Prostate gland (tissue), 2 donors: ENCODE measurements at regions not wholly inside any gene's neighbourhood (a gene's known extent, or its start where the extent isn't known, plus 50 kb on each side); places are given as distances from the start of the nearest gene placed in this dataset.

Source experiments
- DNase-seq: peaks from one replicate; pipeline ENCODE4 v3.0.0-alpha.2; 2019; ENCODE audit warnings: low spot score
- H3K27ac ChIP-seq, 2 donors: fragments of 200-600 bp; sonication (generic); 2 replicates each; pipeline ENCODE4 v1.5.1; 2017 to 2019
- H3K27me3 ChIP-seq: fragments of 200-600 bp; sonication (generic); replicated peaks from 2 replicates; pipeline ENCODE4 v1.5.1; 2019; ENCODE audit not compliant: insufficient read depth
- H3K36me3 ChIP-seq, 2 donors: fragments of 200-600 bp; sonication (generic); 1 replicate in 1 of 2; 2 replicates in 1 of 2; pipeline versions ENCODE4 v1.5.1 to v1.8.1; 2017 to 2019
- H3K4me1 ChIP-seq: fragments of 200-600 bp; sonication (generic); replicated peaks from 2 replicates; pipeline ENCODE4 v1.5.1; 2019
- H3K4me3 ChIP-seq, 2 donors: fragments of 200-600 bp; sonication (generic); 2 replicates each; pipeline ENCODE4 v1.5.1; 2017 to 2019
- H3K9me3 ChIP-seq: fragments of 200-600 bp; sonication (generic); 2 replicates; pipeline ENCODE4 v1.5.1; 2017
- POLR2A ChIP-seq: fragments of 450-650 bp; IDR thresholded peaks from one replicate; pipeline ENCODE4 v1.6.1; 2016; ENCODE audit warnings: antibody characterized with exemption, mild to moderate bottlenecking
- POLR2AphosphoS5 ChIP-seq: sonication (generic); formaldehyde crosslinking; IDR thresholded peaks from one replicate; pipeline ENCODE4 v1.6.1; 2017; ENCODE audit warnings: antibody characterized with exemption
- WGBS: methylation state at CpG from one replicate; pipeline ENCODE4 v1.1.5; 2018; 5-methylcytosine and 5-hydroxymethylcytosine counted together
- intact Hi-C: fragments of 100-400 bp; cut with DNase I; formaldehyde crosslinking; loops from one replicate; pipeline ENCODE4 v1.14.2; 2022
- TF ChIP-seq, protein P1 (sequence below), 4 experiments: fragments of 200-600 bp in 2 of 4; fragments of 450-650 bp in 2 of 4; sonication (generic) in 2 of 4; IDR thresholded peaks; 1 replicate in 3 of 4; 2 replicates in 1 of 4; pipeline ENCODE4 v1.5.1; 2016 to 2019; ENCODE audit warnings: antibody characterized with exemption in 4 of 4, mild to moderate bottlenecking in 2 of 4, moderate library complexity in 2 of 4

DNA sequence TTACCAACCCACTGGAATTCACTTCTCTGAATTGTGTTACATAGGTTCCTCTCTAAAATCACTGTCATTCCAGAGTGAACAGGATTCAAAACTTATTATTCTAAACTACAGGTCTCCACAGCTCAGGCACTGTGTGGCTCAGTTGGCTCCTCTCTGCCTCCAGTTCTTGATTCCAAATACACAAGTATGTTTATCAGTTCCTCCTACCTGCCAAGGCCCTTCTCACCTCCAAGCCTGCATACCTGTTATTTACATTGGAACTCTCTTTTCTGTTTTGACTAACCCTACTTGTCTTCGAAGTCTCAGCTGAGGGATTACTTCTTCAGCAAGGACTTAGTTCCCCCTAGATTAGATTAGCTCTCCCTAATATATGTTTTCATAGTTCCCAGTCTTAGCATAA is 397.6 kb upstream of the TMTC1 start:
- Histone ChIP-seq H3K36me3 (no peaks in the 10 kb centered on the region), H3K4me1 (no peaks in the 10 kb centered on the region), H3K27me3 (no peaks in the 10 kb centered on the region), H3K9me3 (no peaks in the 10 kb centered on the region), H3K4me3 (no peak overlapping the region), H3K27ac (no peak overlapping the region)
- 36% methylated on average over 1 of the region's 1 CpG for WGBS
- no peak for DNase-seq
- intact Hi-C loops = no loop called here
- TF ChIP-seq POLR2A (no peak), POLR2AphosphoS5 (no peak)
- TF ChIP-seq, protein P1, sequence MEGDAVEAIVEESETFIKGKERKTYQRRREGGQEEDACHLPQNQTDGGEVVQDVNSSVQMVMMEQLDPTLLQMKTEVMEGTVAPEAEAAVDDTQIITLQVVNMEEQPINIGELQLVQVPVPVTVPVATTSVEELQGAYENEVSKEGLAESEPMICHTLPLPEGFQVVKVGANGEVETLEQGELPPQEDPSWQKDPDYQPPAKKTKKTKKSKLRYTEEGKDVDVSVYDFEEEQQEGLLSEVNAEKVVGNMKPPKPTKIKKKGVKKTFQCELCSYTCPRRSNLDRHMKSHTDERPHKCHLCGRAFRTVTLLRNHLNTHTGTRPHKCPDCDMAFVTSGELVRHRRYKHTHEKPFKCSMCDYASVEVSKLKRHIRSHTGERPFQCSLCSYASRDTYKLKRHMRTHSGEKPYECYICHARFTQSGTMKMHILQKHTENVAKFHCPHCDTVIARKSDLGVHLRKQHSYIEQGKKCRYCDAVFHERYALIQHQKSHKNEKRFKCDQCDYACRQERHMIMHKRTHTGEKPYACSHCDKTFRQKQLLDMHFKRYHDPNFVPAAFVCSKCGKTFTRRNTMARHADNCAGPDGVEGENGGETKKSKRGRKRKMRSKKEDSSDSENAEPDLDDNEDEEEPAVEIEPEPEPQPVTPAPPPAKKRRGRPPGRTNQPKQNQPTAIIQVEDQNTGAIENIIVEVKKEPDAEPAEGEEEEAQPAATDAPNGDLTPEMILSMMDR (IDR thresholded peaks at IDR 0.05) = no peak

DNA sequence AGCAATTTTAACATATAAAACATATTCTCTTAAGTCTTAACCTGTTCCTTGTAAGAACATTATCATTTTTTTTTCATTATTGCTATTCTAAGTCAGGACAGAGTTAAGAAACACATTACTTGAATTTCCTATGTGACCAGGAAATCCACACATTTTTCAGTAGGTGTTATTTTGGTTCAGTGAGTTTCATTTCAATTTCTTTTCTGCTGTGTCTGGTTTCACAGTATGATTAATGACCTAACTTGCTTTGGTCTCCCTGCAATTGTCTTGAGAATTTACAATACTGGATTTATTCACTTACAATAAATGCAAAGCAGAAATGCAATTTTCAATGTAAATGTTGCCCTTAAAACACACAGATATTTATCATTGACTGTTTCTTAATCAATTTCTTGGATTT is 396.9 kb upstream of the TMTC1 start:
- no peaks in the 10 kb centered on the region for H3K9me3 ChIP-seq
- DNase-seq = no peak
- intact Hi-C loops = no loop called here
- TF ChIP-seq POLR2AphosphoS5 = no peak
- TF ChIP-seq, protein P1 (IDR thresholded peaks at IDR 0.05) = no peak
- TF ChIP-seq POLR2A = no peak
- no peak overlapping the region for H3K27ac ChIP-seq
- H3K36me3 ChIP-seq = no peaks in the 10 kb centered on the region
- no peak overlapping the region for H3K4me3 ChIP-seq
- H3K27me3 ChIP-seq = no peaks in the 10 kb centered on the region
- H3K4me1 ChIP-seq = no peaks in the 10 kb centered on the region

- no peak overlapping the region for H3K27ac ChIP-seq
- intact Hi-C loops = no loop called here
- no peaks in the 10 kb centered on the region for H3K36me3 ChIP-seq
- 78% methylated on average over 2 of the region's 2 CpGs for WGBS
- H3K27me3 ChIP-seq = no peaks in the 10 kb centered on the region
- TF ChIP-seq, protein P1 (IDR thresholded peaks at IDR 0.05) = no peak
- no peak for TF ChIP-seq POLR2A
- TF ChIP-seq POLR2AphosphoS5 = no peak
- H3K9me3 ChIP-seq = no peaks in the 10 kb centered on the region
- no peaks in the 10 kb centered on the region for H3K4me1 ChIP-seq
- DNase-seq = no peak
- H3K4me3 ChIP-seq = no peak overlapping the region
Observed at GRCh38 chr12:30178916-30179315, 395.2 kb upstream of the TMTC1 start.

DNA sequence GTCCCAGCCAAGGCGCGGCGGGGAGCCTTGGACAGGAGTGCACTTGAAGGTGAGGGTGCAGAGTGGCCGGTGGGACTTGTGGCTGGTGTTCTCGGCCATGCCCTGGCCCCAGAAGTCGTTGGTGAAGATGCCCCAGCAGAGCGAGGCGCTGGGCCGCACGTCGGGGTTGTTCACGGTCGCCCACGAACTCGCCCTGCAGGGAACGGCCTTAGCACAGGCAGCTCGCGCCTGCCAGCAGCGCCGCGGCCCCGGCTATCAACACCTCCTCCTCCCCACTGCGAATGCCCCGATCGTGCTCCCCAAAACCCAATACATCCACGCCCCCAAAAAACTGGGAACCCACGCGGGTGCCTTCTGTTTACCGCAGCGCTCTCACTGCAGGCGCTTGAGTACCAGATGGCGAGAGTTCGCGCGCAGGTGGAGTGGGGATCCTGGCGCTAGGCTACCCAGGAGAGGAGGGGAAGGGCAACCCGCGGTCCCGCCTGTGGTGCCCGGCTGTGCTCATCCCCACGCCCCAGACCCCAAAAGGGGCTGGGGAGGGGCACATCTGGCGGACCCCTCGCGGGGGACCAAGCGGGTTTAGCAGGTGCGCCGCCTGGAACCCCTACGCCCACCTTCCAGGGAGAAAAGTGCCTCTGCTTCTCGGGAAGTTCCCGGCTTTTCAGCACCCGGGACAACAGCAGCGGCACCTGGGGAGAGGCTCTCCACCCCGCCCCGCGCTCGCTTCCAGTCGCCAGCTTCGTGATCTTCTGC is 386.3 kb upstream of the TMTC1 start:
- Histone ChIP-seq H3K36me3 (no peaks in the 10 kb centered on the region), H3K4me3 (no peak overlapping the region), H3K4me1 (no peaks in the 10 kb centered on the region), H3K27me3 (peaks cover 7% of the 10 kb centered on the region), H3K9me3 (no peaks in the 10 kb centered on the region), H3K27ac (no peak overlapping the region)
- TF ChIP-seq POLR2AphosphoS5 = no peak
- TF ChIP-seq, protein P1 (IDR thresholded peaks at IDR 0.05) = no peak
- intact Hi-C loops = no loop called here
- WGBS = 11% methylated on average over 36 of the region's 58 CpGs
- no peak for DNase-seq

GRCh38 chr12:30166006-30166795 is 382.5 kb upstream of the TMTC1 start:
- no peak for DNase-seq
- no peaks in the 10 kb centered on the region for H3K4me1 ChIP-seq
- TF ChIP-seq, protein P1 (IDR thresholded peaks at IDR 0.05) = no peak
- TF ChIP-seq POLR2AphosphoS5 = no peak
- no peak for TF ChIP-seq POLR2A
- H3K27me3 ChIP-seq = peaks cover 7% of the 10 kb centered on the region
- intact Hi-C loops = no loop called here
- no peaks in the 10 kb centered on the region for H3K36me3 ChIP-seq
- no peak overlapping the region for H3K4me3 ChIP-seq
- 91% methylated on average over 4 of the region's 4 CpGs for WGBS
- H3K9me3 ChIP-seq = no peaks in the 10 kb centered on the region
- H3K27ac ChIP-seq = no peak overlapping the region
